Retina (tissue), 1 donor: ENCODE measurements at regions not wholly inside any gene's neighbourhood (a gene's known extent, or its start where the extent isn't known, plus 50 kb on each side); places are given as distances from the start of the nearest gene placed in this dataset.

Experiments
- DNase-seq: peaks from one replicate; pipeline ENCODE4 v3.0.0-alpha.2; 2016

GRCh38 chr7:124692425-124692824, 73.2 kb downstream of the GPR37 start:
- no peak for DNase-seq

- no peak for DNase-seq
Observed at GRCh38 chr7:124690840-124691239, 74.8 kb downstream of the GPR37 start.

GRCh38 chr7:124689931-124690330, 75.7 kb downstream of the GPR37 start:
- DNase-seq, result no peak

GRCh38 chr7:124689523-124689922, 76.1 kb downstream of the GPR37 start:
- DNase-seq, result no peak

GRCh38 chr7:124688991-124689390, 76.6 kb downstream of the GPR37 start:
- DNase-seq, result no peak

- no peak for DNase-seq
Observed at GRCh38 chr7:124686543-124687171, 78.9 kb downstream of the GPR37 start.

- DNase-seq, result no peak
Observed at GRCh38 chr7:124681946-124682345, 83.6 kb downstream of the GPR37 start.

- peak; percentile 64 for DNase-seq
Observed at GRCh38 chr7:124680304-124680703, 85.3 kb downstream of the GPR37 start.

GRCh38 chr7:124679586-124680225, 85.9 kb downstream of the GPR37 start:
- no peak for DNase-seq

GRCh38 chr7:124679146-124679545, 86.4 kb downstream of the GPR37 start:
- DNase-seq, result no peak

- DNase-seq, result no peak
Observed at GRCh38 chr7:124674451-124674850, 91.1 kb downstream of the GPR37 start.

- DNase-seq, result no peak
Observed at GRCh38 chr7:124672011-124672410, 93.6 kb downstream of the GPR37 start.

- DNase-seq, result no peak
Observed at GRCh38 chr7:124667312-124668153, 98.1 kb downstream of the GPR37 start.

- DNase-seq, result no peak
Observed at GRCh38 chr7:124662937-124663336, 102.7 kb downstream of the GPR37 start.

- DNase-seq, result no peak
Observed at GRCh38 chr7:124662372-124662771, 103.2 kb downstream of the GPR37 start.

- DNase-seq, result no peak
Observed at GRCh38 chr7:124655990-124656389, 109.6 kb downstream of the GPR37 start.

- no peak for DNase-seq
Observed at GRCh38 chr7:124652237-124652636, 113.4 kb downstream of the GPR37 start.

GRCh38 chr7:124651136-124651535, 114.5 kb downstream of the GPR37 start:
- no peak for DNase-seq

GRCh38 chr7:124649397-124650014, 116.1 kb downstream of the GPR37 start:
- no peak for DNase-seq

GRCh38 chr7:124647630-124648306, 117.8 kb downstream of the GPR37 start:
- DNase-seq, result no peak

- no peak for DNase-seq
Observed at GRCh38 chr7:124645704-124646103, 119.9 kb downstream of the GPR37 start.

GRCh38 chr7:124643311-124643811, 122.2 kb downstream of the GPR37 start:
- DNase-seq, result no peak

GRCh38 chr7:124635416-124635815, 130.2 kb downstream of the GPR37 start:
- no peak for DNase-seq
